Activated CD4-positive, CD25-positive, alpha-beta regulatory T cell (primary cell): ENCODE measurements at regions not wholly inside any gene's neighbourhood (a gene's known extent, or its start where the extent isn't known, plus 50 kb on each side); places are given as distances from the start of the nearest gene placed in this dataset.
"Not testable (repeated sequence)": the region's sequence is repeated elsewhere in the genome, so short reads cannot be mapped to it uniquely, and the experiment has no call there.

Experiments used
- DNase-seq, 4 experiments: peaks; one replicate each; lab custom pipeline; 2025; lab: John Stamatoyannopoulos, UW

DNA sequence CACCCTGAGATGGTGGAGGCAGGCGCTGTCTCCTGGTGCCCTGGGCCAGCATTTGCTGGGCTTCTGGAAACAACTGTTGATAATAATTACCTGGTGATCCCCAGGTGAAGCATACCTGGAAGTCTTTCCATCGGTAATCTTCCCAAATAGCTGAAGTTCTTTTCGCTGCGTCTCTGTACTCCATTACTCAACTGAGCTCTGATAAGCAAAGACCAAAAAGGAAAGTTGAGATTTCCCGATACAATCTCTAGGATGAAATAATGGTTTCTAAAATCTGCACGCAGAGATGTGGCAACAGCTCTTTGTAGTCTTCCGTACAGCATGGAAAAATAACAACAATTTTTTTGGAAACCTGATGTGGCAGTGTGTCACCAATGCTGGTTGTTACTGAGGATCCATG lies 226.5 kb downstream of the GATA3 start:
- no peak for DNase-seq

DNA sequence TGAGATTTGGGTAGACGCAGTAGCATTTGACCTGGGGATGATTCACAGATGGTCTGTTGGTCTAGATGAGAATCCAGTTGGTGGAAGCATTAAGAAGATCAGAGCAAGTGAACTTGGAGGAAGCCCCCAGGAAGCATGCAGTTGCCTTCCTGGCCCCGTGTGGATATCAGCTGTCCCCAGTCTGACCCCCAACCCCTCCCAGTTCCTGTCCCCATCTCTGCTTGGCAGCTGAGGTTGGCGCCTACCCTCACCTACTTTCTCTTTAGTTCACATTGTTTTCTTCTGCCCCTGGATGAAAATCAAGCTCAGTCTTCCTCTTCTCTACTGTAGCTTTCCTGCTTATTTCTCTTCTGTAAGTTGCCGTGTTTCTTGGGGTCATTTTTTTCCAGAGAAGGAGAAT lies 227.9 kb downstream of the GATA3 start:
- DNase-seq: no peak

DNA sequence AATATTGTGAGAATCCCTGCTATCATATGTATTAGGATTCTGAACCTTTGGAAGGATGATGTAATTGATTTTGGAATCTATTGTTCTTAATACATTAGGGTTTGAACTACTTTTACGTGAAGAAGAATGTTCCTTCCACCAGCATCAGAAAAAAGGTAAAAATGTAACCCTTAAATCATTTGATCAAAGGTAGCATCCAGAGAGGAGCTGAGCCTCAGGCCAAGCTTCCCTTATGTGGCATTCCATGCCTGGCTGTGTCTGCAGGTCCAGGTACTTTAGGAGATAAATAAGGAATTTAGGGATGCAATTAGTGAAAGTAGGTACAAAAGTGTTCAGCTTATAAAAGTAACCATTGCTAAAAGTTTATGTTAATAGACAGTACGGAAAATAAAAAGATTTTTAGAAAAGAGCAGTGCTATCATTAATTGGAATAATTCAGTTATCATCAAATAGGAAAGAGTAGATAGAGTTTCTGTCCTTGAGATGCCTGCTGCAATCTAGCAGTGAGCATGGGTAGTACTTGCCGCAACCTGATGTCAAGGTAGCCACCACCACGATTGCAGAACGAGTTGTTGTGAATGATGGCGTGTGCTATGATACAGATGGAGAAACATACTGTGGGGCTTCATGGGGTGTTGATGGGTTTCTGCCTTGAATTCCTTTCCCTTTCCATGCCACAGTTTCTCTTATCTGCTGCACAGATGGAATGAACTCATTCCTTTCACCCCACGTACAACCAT lies 228.8 kb downstream of the GATA3 start:
- DNase-seq: no peak

DNA sequence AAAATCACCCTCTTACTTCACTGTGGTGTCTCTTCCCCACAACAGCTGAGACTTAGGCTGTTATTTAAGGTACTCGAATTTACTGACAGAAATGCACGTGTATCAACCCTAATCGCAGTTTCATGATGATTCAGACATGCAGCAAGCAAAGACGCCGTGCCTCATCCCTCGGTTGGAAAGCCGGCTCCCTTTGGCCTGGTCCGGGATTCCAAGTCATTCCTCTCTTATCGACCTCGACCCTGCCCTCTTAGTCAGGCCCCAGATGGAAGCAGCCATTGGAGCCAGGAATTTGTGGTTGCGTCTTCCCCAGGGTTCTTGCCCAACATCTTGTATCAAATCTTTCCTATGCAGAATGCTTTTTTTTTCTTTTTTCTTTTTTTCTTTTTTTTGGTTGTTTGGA lies 229.5 kb downstream of the GATA3 start:
- DNase-seq: no peak

DNA sequence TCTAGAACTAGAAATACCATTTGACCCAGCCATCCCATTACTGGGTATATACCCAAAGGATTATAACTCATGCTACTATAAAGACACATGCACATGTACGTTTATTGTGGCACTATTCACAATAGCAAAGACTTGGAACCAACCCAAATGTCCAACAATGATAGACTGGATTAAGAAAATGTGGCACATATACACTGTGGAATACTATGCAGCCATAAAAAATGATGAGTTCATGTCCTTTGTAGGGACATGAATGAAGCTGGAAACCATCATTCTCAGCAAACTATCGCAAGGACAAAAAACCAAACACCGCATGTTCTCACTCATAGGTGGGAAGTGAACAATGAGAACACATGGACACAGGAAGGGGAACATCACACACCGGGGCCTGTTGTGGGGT lies 231.5 kb downstream of the GATA3 start:
- not testable (repeated sequence) for DNase-seq

DNA sequence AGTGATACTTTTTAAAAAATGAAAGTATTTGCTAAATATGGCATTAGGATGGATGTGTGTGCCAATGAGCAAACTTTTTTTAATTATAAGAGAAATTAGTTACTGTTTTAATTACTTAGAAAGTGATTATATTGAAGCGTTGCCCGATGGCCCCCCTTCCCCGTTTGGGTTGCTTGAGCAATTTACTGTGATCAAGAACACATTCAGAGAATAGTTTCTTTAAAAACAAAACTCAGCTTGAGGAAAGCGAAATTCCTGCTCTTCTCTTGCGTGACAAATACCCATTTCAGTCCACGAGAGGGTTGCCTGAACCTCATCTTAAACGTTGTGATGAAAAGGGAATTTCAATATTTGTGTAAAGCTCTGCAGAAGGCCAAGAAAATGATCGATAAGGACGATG lies 234.1 kb downstream of the GATA3 start:
- DNase-seq: no peak

DNA sequence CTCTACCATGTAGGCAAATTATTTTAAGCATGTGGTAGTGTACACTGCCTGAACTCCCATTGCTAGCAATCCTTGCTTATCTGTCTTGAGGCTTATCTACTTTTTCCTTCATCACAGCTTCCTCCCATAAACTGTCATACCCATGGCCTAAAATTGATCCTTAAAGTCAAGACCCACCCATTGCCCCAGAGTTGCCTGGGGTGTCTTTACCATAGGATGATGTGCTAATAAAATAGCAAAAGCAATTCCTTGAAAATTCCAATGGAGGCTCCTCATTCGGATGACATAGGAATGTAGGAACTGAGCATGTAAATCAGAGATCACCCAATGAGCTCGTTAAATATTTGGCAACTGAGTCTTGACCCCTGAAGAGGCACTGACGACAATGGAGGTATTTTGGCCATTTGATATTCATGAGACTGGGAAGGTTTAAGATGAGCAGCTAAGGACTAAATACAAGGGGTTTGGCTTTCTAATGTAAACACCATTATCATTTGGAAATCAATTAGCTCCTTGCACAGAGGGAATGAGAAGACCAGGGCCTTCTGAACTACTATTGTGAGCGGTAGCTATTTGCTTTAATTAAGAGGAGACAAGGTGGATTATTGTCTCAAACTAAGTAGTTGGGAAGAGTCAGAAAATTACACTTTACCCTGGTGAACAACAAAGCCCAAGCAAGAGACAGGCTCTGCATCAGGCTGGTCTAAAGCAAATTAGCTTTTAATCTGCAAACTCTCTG lies 234.9 kb downstream of the GATA3 start:
- DNase-seq: no peak

DNA sequence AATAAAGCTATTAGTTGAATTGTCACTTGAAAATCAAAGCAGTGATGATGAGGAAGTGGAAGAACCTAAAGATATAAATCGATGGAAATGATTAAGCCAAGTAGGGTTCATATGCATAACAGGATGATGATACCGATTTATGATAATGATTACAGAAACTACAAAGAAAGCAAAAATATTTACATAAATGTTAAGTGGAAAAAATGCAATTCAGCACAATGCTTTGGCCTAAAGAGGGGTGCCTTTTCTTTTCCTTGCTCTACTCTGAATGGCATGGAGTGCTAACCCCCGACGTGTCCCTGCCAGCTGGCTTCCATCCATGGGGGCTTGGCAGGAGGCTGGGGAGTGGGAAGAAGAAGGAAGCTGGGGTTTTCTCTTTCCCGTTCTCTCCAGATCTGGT lies 240.3 kb downstream of the GATA3 start:
- no peak for DNase-seq

DNA sequence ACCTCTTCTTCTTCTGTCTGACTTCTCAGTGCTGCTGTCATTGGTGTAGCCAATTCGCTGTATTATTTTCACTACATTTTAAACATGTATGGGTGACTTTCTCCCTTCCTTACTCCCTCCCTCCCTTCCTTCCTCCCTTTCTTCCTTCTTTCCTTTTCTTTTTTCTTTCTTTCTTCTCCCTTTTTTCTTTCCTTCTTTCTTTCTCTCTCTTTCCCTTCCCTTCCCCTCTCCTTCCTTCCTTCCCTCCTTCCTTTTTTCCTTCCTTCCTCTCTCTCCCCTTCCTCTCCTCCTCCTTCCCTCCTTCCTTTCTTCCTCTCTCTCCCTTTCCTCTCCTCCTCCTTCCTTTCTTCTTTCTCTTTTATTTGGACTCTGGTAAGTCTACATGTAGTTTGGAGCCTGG lies 240.8 kb downstream of the GATA3 start:
- no peak for DNase-seq

DNA sequence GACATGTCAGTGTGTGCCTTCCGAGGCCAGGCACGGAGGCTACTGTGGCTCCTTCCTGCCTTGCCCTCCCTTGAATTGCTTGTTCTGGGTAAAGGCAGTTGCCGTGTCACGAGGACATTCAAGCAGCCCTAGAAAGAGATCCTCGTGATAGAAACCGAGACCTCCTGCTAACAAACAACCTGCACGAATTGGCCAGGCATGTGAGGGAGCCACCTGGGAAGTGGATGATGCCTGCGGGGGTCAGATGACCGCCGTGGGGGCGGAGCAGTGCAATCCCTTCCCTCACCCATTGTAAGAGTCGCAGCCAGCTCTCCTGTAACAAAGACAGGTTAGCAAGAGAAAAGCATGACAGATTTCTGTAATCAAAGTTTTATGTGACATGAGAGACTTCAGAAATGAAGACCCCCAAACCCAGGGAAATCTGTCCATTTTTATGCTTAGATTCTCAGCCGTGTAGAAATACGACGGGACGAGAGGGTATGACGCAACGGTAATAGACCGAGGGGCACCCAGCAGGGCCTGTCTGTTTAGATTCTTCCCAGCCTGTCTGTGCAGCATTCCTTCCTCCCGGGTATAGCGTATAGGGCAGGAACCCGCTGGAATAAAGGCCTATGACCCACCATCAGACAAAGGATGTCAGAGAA lies 241.7 kb downstream of the GATA3 start:
- DNase-seq: no peak

DNA sequence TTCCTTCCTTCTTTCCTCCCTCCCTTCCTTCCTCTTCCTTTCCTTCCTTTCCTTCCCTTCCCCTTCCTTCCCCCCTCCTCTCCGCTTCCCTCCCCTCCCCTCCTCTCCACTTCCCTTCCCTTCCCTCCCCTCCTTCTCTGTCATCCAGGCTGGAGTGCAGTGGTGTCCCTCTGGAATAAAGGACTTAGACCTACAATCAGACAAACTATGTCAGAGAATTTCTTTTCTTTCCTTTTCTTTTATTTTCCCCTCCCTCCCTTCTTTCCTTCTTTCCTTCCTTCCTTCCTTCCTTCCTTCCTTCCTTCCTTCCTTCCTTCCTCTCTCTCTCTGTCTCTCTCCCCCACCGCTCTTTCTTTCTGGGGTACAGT lies 242.2 kb downstream of the GATA3 start:
- DNase-seq: no peak

DNA sequence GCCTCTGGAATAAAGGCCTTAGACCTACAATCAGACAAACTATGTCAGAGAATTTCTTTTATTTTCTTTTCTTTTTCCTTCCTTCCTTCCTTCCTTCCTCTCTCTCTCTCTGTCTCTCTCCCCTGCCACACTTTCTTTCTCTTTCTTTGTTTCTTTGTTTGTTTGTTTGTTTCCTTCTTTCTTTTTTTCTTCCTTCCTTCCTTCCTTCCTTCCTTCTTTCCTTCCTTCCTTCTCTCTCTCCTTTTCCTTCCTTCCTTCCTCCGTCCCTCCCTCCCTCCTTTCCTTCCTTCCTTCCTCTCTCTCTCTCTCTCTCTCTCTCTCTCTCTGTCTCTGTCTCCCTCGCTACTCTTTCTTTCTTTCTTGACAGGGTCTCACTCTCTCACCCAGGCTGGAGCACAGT lies 242.6 kb downstream of the GATA3 start:
- DNase-seq: no peak

DNA sequence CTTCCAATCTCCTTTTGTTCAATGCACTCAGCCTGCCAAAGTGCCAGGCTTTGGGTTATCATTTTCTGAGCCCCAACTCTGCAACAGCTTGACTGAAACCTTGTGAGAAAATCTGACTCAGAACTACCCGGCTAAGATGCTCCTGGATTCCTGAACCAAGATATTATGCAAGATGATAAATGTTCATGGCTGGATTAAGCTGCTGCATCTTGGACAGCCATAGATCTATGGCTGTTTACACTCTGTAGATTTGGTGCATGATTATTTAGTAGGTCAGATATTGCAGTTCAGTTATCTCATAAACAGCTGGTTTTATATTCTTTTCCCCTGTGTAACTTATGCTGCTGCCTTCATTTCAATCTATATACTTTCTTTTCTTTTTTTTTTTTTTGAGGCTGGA lies 243.5 kb downstream of the GATA3 start:
- DNase-seq: no peak

DNA sequence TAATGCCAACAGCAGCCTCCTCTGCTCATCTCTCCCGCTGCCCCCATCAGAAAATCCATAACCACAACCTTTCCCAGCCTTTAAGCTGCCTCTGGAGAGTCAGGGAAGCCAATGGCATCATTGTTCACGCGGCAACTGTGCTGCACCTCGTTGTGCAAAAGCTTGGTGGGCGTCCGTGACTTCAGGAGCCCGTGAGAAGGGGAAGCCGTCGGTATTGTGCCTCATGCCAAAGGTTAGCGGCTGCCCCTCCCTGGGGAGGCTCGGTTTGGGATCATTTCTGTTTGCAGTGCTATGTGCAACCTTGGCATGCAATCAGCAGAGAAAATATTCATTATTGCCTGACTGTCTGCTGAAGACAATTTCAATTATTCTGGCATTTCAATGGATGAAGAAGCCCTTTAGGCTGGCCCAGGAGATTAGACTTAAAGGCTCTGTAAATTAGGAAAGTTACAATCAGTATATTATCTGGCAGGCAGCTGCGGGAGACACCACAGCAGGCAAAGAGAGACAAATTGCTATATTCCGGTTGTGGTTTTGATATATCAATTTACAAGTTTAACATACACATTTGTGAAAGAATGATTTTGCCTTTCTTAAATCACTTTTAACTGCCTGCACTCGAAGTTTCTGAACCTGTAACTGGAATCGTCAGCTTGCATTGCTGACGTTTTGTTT lies 244.5 kb downstream of the GATA3 start:
- no peak for DNase-seq

DNA sequence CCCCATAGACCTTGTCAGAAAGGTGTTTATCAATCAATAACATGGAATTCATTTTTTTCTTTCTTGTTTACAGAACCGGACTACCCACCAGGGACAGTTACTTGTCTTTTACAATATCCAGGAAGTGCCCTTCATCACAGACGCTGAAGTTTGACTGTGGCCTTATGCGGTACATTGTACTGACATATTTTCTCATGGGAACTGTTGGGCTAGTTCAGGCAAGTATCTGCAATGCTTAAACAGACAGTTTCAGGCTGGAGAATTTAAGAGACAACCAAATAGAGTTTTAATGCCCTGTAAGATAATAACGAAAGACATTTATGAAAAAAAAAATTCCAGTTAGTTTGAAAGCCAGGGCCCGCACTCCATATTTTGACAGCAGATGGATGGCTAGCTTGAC lies 246.4 kb downstream of the GATA3 start:
- no peak for DNase-seq

DNA sequence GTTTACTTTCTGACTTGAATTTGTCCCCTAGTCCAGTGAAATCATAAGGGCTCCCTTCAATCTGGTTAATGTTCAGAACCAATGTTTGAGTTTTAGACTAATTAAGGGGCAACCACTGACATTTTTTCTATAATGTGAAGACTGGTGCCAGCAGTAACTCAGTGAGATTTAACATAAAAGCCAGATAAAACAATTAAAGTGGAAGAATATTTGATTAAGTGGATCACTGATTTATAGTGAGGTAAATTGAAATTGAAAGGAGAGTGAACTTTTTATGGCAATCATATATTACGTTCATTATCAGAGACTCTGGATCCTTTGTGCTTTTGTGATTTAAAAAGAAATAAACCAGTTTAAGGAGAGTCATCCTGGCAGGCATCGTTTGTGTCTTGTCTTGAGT lies 246.8 kb downstream of the GATA3 start:
- DNase-seq: no peak

DNA sequence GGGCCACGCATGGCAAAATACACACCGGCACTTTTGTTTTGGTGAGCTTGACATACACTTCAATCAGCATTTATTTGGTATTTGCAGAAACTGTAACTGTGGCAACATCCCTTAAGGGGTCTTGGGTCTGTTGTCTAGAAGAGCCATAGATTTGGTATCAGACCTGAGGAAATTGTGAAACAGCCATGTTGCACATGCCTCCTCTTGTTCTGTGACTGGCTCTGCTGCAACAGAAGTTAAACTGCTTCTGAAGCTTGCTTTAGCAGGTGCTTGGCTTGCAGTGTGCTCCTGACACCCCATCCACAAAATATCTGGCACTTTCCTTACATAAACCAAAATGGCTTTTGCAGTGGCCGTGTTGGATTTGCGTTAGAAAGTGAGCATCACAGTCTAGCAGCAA lies 247.3 kb downstream of the GATA3 start:
- DNase-seq: no peak

DNA sequence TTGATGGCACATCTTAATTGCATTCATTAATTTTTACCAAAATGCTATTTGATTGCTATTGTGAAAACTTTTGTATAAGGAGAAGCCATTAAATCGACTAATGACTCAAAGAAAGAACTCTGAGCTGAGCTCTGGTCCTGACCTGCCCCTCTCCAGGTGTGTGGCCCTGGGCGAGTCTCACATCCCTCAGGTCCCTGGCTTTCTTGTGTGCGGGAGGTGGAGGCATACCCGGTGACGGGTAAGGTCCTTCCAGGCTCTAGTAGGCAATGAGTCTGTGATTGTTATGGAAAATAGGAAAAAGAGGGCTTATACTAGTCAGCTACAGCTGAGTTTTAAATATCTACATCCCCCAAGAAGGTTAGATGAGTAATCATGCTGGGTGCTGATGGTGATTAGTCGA lies 248.1 kb downstream of the GATA3 start:
- DNase-seq: no peak

DNA sequence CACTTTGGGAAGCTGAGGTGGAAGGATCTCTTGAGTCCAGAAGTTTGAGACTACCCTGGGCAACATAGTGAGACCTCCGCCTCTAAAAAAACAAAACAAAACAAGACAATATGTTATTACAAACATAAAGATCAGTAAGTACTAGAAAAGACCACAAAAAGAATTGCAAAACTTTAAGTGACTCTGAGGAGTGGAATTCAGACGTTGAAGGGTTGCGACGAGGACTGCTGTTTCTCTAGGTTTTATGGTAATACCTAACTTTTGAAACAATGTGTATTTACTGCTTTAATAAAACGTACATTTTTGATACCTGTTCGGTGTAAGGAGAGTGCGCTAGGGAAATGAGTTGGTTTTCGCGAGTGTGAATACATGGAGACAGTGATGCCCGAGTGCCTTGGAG lies 250.4 kb downstream of the GATA3 start:
- DNase-seq: no peak

DNA sequence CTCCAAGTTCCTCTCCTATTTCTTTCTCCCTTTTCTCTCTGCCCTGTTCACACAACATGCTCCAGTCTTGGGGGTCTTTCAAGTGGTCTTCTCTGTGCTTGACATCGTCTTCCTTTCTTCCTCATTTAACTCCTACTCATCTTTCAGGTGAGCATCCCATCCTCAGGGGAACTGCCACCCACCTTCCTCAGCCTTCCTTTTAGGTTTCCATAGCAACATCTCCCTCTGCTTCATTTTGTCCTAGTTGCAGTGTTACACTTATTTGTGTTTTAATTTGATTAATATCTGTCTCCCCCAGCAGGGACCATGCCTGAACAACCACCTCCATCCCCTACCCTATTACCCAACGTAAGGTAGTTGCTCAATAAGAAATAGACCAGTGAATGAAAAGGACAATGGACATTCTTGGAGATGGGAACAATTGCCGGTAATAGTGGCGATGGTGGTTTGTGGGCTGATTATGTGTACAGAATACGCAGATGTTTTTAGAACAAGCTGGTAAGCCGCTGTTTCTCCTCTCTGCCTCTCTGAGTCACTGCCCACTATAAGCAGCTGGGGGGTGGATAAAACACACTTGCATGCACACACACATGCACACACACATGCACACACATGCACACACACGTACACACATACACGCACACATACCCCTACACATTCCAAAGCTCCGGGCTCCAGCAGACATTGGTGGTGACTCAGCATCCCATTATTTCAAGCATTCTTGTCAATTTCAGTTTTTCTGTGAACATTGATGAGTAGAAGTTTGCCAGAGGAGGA lies 251.6 kb downstream of the GATA3 start:
- no peak for DNase-seq

DNA sequence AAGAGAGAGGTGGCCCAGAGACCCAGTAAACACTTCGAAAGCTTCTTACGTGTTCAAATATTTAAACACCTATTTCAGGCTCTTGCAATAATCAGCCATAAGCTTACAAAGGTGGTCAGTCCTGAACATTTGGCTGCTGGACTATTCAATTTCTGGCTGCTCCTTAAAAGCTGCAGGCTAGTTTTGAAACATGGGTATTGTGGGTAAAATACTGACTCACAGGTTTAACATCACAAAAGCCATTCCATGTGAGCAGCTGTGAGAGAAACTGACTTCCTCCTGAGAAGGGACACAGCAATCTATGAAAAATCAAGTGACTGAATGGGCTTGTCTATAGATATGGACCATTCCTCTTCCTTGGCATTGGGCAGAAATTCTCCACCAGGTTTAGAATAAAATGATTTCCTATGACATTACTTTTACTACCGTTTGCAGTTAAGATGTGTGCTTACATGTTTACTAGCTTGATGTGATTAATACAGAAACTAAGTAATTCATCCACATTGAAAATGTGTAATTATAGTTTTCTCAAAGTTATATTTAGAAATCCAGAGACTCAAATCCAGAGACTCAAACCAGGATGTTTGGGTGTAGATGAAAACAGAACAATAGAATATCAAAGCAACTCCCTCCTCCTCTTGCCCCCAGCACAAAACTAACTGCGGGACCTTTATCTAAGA lies 252.3 kb downstream of the GATA3 start:
- no peak for DNase-seq

DNA sequence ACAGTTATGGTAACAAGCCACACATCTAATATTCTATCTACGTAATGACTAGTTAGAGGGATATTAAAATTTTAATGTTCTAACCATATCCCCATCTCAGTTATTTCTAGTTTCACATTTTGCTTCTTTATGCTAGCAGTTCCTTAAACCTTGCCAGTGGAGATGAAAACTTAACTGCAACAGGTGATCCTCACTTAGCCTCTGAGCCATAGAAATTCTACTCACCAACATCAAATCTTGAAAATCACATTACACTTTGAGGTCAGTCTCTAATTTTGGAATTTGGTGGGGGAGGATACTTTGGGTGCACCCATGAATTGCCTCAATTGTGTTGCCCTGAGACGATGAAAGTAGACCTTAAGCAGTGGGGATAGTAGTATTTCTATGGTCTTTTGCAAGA lies 256.4 kb downstream of the GATA3 start:
- DNase-seq: no peak
